ENCODE measurements at regions not wholly inside any gene's neighbourhood (a gene's known extent, or its start where the extent isn't known, plus 50 kb on each side); places are given as distances from the start of the nearest gene placed in this dataset.

GRCh38 chr20:51091406-51092195, 68.7 kb upstream of the KCNG1 start:
- DNase-seq: peak; percentile 5

GRCh38 chr20:51089840-51090239, 66.9 kb upstream of the KCNG1 start:
- DNase-seq: no peak

- no peak for DNase-seq
Measured at GRCh38 chr20:51089272-51089781, 66.4 kb upstream of the KCNG1 start.

- no peak for DNase-seq
Measured at GRCh38 chr20:51087266-51087665, 64.4 kb upstream of the KCNG1 start.

GRCh38 chr20:51085769-51086168, 62.9 kb upstream of the KCNG1 start:
- no peak for DNase-seq

GRCh38 chr20:51084593-51085377, 61.9 kb upstream of the KCNG1 start:
- no peak for DNase-seq

- DNase-seq: no peak
Measured at GRCh38 chr20:51083447-51083846, 60.5 kb upstream of the KCNG1 start.

GRCh38 chr20:51082988-51083387, 60.1 kb upstream of the KCNG1 start:
- DNase-seq: no peak

GRCh38 chr20:51080516-51080915, 57.6 kb upstream of the KCNG1 start:
- no peak for DNase-seq

- no peak for DNase-seq
Measured at GRCh38 chr20:51079488-51079887, 56.6 kb upstream of the KCNG1 start.

- no peak for DNase-seq
Measured at GRCh38 chr20:51077686-51078060, 54.8 kb upstream of the KCNG1 start.

GRCh38 chr20:51076786-51077685, 54.1 kb upstream of the KCNG1 start:
- DNase-seq: no peak

- DNase-seq: no peak
Measured at GRCh38 chr20:51074062-51074461, 51.2 kb upstream of the KCNG1 start.

Data from suppressor macrophage treated with lipopolysaccharide for 4 hours (primary cell).